ENCODE measurements at regions not wholly inside any gene's neighbourhood (a gene's known extent, or its start where the extent isn't known, plus 50 kb on each side); places are given as distances from the start of the nearest gene placed in this dataset.
"Not testable (repeated sequence)": the region's sequence is repeated elsewhere in the genome, so short reads cannot be mapped to it uniquely, and the experiment has no call there.

- no peak for TF ChIP-seq CTCF (IDR thresholded peaks at IDR 0.05)
- TF ChIP-seq POLR2A (IDR thresholded peaks at IDR 0.05) = no peak
- no peak for TF ChIP-seq EP300 (IDR thresholded peaks at IDR 0.05; ENCODE audit: low read depth)
- TF ChIP-seq POLR2AphosphoS5 (IDR thresholded peaks at IDR 0.05) = no peak
- H3K4me1 ChIP-seq = no peaks in the 10 kb centered on the region
- DNase-seq = no peak
- WGBS, 2 donors (ENCODE audit: low coverage in 1 of 2) = 26 to 37% methylated on average over 2 of the region's 2 CpGs
- H3K4me3 ChIP-seq = no peak overlapping the region
- H3K27ac ChIP-seq = no peak overlapping the region
- intact Hi-C loops (cut with DNase I; ENCODE audit: low total_unique reads) = no loop called here
- H3K36me3 ChIP-seq = no peaks in the 10 kb centered on the region
- H3K9me3 ChIP-seq = no peaks in the 10 kb centered on the region
- no peaks in the 10 kb centered on the region for H3K27me3 ChIP-seq
- in situ Hi-C loops (cut with MboI; ENCODE audit: low pct_ligation_motif_present in 1 of 4, low pct_unique_long_range_greater_than_20kb in 1 of 4, low sequenced_read_pairs in 3 of 4) = no loop called here
Measured at GRCh38 chr5:91586232-91586631, 203.1 kb upstream of the ARRDC3 start.

DNA sequence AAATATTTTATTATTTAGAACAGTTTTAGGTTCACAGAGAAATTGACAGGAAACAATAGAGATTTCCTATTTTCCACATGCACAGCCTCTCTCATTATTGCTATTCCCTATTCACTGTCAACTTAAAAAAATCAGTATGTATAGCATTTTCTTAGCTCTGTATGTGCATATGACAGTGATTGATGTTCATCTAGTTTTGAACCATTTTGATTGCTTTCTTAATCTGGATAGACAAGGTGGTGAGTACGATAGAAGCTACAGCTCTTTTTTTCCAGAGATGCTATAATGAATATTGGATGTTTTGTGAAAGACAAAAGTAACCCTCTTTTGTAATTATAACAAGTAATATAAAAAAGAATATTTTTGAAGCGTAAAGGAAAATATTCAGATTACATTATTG is 201.2 kb upstream of the ARRDC3 start:
- no peak overlapping the region for H3K4me3 ChIP-seq
- TF ChIP-seq POLR2AphosphoS5 (IDR thresholded peaks at IDR 0.05) (no peak), CTCF (IDR thresholded peaks at IDR 0.05) (no peak), POLR2A (IDR thresholded peaks at IDR 0.05) (no peak), EP300 (IDR thresholded peaks at IDR 0.05; ENCODE audit: low read depth) (no peak)
- WGBS, 2 donors (ENCODE audit: low coverage in 1 of 2) = 83 to 88% methylated on average over 2 of the region's 2 CpGs
- H3K27me3 ChIP-seq = no peaks in the 10 kb centered on the region
- H3K36me3 ChIP-seq = no peaks in the 10 kb centered on the region
- H3K9me3 ChIP-seq = no peaks in the 10 kb centered on the region
- no peak overlapping the region for H3K27ac ChIP-seq
- H3K4me1 ChIP-seq = no peaks in the 10 kb centered on the region
- intact Hi-C loops (cut with DNase I; ENCODE audit: low total_unique reads) = no loop called here
- no peak for DNase-seq
- in situ Hi-C loops (cut with MboI; ENCODE audit: low pct_ligation_motif_present in 1 of 4, low pct_unique_long_range_greater_than_20kb in 1 of 4, low sequenced_read_pairs in 3 of 4) = no loop called here

DNA sequence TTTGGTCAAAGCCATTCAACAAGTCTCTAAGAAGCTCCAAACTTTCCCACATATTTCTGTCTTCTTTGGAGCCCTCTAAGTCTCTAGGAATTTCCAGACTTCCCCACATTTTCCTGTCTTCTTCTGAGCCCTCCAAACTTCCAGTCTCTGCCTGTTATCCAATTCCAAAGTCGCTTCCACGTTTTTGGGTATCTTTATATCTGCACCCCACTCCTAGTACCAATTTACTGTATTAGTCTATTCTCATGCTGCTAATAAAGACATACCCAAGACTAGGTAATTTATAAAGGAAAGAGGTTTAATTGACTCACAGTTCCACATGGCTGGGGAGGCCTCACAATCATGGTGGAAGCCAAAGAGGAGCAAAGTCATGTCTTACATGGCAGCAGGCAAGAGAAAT is 182.9 kb upstream of the ARRDC3 start:
- in situ Hi-C loops (cut with MboI; ENCODE audit: low pct_ligation_motif_present in 1 of 4, low pct_unique_long_range_greater_than_20kb in 1 of 4, low sequenced_read_pairs in 3 of 4); H3K27ac ChIP-seq; H3K4me3 ChIP-seq; DNase-seq; H3K36me3 ChIP-seq; H3K27me3 ChIP-seq; H3K9me3 ChIP-seq; H3K4me1 ChIP-seq; intact Hi-C loops (cut with DNase I; ENCODE audit: low total_unique reads): not testable (repeated sequence)
- WGBS, 2 donors (ENCODE audit: low coverage in 1 of 2) = 84 to 85% methylated on average over 2 of the region's 2 CpGs

DNA sequence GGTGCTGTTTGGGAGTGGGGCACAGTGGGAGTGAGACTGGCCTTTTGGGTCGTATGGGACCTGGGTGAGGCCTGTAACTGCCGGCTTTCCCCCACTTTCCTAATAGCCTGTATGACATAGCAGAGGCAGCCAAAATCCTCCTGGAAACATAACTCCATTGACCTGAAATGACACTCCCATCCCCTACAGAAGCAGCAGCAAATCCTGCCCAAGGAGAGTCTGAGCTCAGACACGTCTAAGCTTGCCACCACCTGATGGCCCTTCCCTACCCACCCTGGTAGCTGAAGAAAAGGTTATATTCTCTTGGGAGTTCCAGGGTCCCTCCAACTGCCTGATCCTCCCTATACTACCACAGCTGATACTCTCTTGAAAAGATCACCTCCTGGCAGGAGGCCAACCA is 179.8 kb upstream of the ARRDC3 start:
- in situ Hi-C loops (cut with MboI; ENCODE audit: low pct_ligation_motif_present in 1 of 4, low pct_unique_long_range_greater_than_20kb in 1 of 4, low sequenced_read_pairs in 3 of 4) = no loop called here
- Histone ChIP-seq H3K27ac (no peak overlapping the region), H3K9me3 (no peaks in the 10 kb centered on the region), H3K36me3 (no peaks in the 10 kb centered on the region), H3K4me3 (no peak overlapping the region), H3K4me1 (no peaks in the 10 kb centered on the region), H3K27me3 (no peaks in the 10 kb centered on the region)
- intact Hi-C loops (cut with DNase I; ENCODE audit: low total_unique reads) = no loop called here
- 86% methylated on average over 3 of the region's 3 CpGs; no CpG with 5 or more reads in 1 of the 2 donors for WGBS, 2 donors (ENCODE audit: low coverage in 1 of 2)
- no peak for TF ChIP-seq CTCF (IDR thresholded peaks at IDR 0.05)
- no peak for TF ChIP-seq EP300 (IDR thresholded peaks at IDR 0.05; ENCODE audit: low read depth)
- TF ChIP-seq POLR2A (IDR thresholded peaks at IDR 0.05) = no peak
- no peak for TF ChIP-seq POLR2AphosphoS5 (IDR thresholded peaks at IDR 0.05)
- no peak for DNase-seq

- TF ChIP-seq POLR2AphosphoS5 (IDR thresholded peaks at IDR 0.05) (no peak), CTCF (IDR thresholded peaks at IDR 0.05) (no peak), EP300 (IDR thresholded peaks at IDR 0.05; ENCODE audit: low read depth) (no peak), POLR2A (IDR thresholded peaks at IDR 0.05) (no peak)
- H3K4me1 ChIP-seq = no peaks in the 10 kb centered on the region
- no peaks in the 10 kb centered on the region for H3K9me3 ChIP-seq
- H3K27ac ChIP-seq = no peak overlapping the region
- intact Hi-C loops (cut with DNase I; ENCODE audit: low total_unique reads) = no loop called here
- H3K36me3 ChIP-seq = no peaks in the 10 kb centered on the region
- H3K4me3 ChIP-seq = no peak overlapping the region
- DNase-seq = no peak
- in situ Hi-C loops (cut with MboI; ENCODE audit: low pct_ligation_motif_present in 1 of 4, low pct_unique_long_range_greater_than_20kb in 1 of 4, low sequenced_read_pairs in 3 of 4) = no loop called here
- H3K27me3 ChIP-seq = no peaks in the 10 kb centered on the region
Measured at GRCh38 chr5:91541696-91542095, 158.6 kb upstream of the ARRDC3 start.
